Duodenal mucosa (tissue), 2 donors: ENCODE measurements at regions not wholly inside any gene's neighbourhood (a gene's known extent, or its start where the extent isn't known, plus 50 kb on each side); places are given as distances from the start of the nearest gene placed in this dataset.

Source experiments
- H3K27ac ChIP-seq: one replicate; pipeline ENCODE4 v1.7.0; 2013; ENCODE audit warnings: low read depth, low read length
- H3K27me3 ChIP-seq, 2 donors: one replicate each; pipeline ENCODE4 v1.7.0; 2013; ENCODE audit warnings: low read length in 2 of 2, control low read depth in 1 of 2; ENCODE audit not compliant: insufficient read depth in 2 of 2, control insufficient read depth in 1 of 2
- H3K36me3 ChIP-seq, 2 donors: one replicate each; pipeline ENCODE4 v1.7.0; 2013; ENCODE audit warnings: low read length in 2 of 2, control low read depth in 1 of 2; ENCODE audit not compliant: insufficient read depth in 2 of 2, control insufficient read depth in 1 of 2
- H3K4me1 ChIP-seq, 2 donors: one replicate each; pipeline ENCODE4 v1.7.0; 2013; ENCODE audit warnings: low read length in 2 of 2, control low read depth in 1 of 2; ENCODE audit not compliant: insufficient read depth in 2 of 2, control insufficient read depth in 1 of 2
- H3K4me3 ChIP-seq, 2 donors: one replicate each; pipeline ENCODE4 v1.7.0; 2013; ENCODE audit warnings: low read length in 2 of 2, low read depth in 1 of 2
- H3K9ac ChIP-seq, 2 donors: one replicate each; pipeline ENCODE4 v1.7.0; 2013; ENCODE audit warnings: low read length in 2 of 2, low read depth in 1 of 2
- H3K9me3 ChIP-seq, 2 donors: one replicate each; pipeline ENCODE4 v1.7.0; 2013; ENCODE audit warnings: low read length in 2 of 2, control low read depth in 1 of 2; ENCODE audit not compliant: control insufficient read depth in 1 of 2

DNA sequence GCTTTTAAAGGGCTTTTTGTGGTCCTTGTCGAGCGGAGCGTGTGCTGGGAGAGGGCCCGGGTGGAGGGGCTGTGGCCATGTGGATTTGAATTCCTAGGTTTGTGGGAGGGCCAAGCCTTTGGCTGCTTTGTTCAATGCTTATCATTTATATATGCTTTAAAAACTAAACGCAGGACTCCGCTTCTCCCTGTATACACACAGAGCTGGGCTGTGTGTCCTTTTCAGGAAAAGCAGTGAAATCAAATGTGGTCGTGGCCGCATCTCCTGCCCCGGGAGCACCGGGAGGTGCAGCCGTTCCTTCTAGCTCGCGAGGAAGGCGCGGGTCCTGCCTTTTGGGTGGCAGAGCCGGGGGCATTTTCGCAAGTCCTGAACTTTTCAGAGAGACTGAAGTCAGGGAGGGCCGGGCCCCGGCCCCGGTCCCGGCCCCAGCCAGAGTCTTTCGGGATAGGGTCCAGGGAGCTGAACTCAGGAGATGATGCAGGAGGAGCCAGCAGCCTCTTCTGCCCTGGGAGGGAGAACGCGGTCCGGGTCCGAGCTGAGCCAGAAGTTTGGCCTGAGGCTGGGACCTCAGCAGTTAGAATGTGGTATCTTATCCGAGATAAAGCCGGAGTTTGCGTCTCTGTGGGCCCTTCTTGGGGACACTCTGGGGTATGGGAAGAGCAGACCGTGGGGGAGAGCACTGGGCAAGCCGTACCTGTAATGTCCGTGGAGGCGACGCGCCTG, 158.8 kb downstream of the C9orf152 start:
- H3K4me1 ChIP-seq, result peaks cover 14 to 24% of the 10 kb centered on the region in 2 donors
- no peaks in the 10 kb centered on the region for H3K9me3 ChIP-seq
- H3K4me3 ChIP-seq, result peak overlapping the region; percentile 62 to 81
- H3K9ac ChIP-seq, result peak overlapping the region; percentile 70 to 74
- H3K27ac ChIP-seq, result peak overlapping the region; percentile 58
- peaks cover 3 to 4% of the 10 kb centered on the region in 2 donors for H3K27me3 ChIP-seq
- no peaks in the 10 kb centered on the region for H3K36me3 ChIP-seq

DNA sequence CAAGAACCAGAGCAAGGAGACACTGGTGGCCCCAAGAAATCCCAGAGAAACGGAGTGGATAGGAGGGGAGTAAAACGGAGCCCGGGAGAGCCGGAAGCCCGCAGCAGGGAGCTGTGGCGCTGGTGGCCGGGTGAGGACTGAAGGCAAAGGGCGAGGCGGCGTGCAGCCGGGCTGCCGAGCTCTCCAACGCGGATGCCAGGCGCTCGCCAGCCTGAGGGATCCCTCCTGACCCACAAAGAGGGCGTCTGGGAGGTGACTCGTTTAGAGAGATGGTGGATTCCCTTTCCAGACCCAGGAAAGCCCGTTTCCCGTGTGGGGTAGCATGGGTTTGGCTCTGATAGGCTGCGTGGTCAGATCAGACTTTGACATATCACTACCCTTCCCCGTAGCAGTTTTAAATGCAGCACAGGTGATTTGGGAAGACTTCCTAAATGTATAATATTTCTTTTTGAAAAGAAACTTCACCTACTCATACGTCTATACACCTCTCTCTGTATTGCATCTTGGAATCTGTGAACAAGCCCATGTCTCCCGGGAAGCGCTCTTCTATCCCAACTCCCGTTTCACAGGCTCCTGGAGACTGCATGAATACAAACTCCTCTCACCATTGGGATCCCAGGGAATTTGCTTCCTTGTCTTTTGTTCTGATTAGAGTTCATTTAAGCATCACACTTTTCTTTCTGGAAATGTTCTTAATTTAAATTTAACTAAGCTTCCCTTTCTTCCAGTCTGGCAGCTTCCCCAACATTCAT, 158.1 kb downstream of the C9orf152 start:
- Histone ChIP-seq H3K9me3 (no peaks in the 10 kb centered on the region), H3K27ac (peak overlapping the region; percentile 58), H3K9ac (peak overlapping the region; percentile 70 to 74), H3K36me3 (no peaks in the 10 kb centered on the region), H3K4me1 (peaks cover 14 to 24% of the 10 kb centered on the region in 2 donors), H3K27me3 (peaks cover 3 to 4% of the 10 kb centered on the region in 2 donors), H3K4me3 (peak overlapping the region; percentile 62 to 81)

DNA sequence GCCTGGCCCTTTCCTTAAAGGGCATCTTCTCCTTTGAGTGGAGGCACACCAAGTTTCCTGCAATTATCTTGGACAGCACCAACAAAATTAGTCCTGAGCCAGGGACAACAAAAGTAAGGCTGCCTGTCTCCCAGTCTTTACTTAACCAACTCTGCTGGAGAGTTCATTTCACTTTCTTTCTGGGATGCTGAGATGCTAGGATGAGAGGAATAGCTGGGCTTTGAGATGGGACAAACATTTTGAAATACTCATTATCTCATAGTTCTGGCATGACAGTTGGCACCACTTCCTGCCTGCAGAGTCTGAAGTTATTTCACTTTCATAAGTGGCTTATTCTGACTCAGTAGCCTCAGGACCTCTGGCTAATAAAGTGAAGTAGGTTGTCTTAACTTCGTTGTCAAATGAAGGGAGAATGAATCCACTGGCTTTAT, 157.0 kb downstream of the C9orf152 start:
- Histone ChIP-seq H3K4me1 (peaks cover 14 to 24% of the 10 kb centered on the region in 2 donors), H3K9ac (no peak overlapping the region), H3K36me3 (no peaks in the 10 kb centered on the region), H3K27ac (no peak overlapping the region), H3K27me3 (peaks cover 3 to 4% of the 10 kb centered on the region in 2 donors), H3K9me3 (no peaks in the 10 kb centered on the region), H3K4me3 (peak overlapping the region in 1 of 2 donors; percentile 30)

- Histone ChIP-seq H3K27me3 (no peaks in the 10 kb centered on the region), H3K4me1 (peaks cover 5% of the 10 kb centered on the region in 2 donors), H3K27ac (no peak overlapping the region), H3K36me3 (no peaks in the 10 kb centered on the region), H3K9me3 (no peaks in the 10 kb centered on the region), H3K9ac (no peak overlapping the region), H3K4me3 (no peak overlapping the region)
Measured at GRCh38 chr9:110056062-110056461, 151.9 kb downstream of the C9orf152 start.

DNA sequence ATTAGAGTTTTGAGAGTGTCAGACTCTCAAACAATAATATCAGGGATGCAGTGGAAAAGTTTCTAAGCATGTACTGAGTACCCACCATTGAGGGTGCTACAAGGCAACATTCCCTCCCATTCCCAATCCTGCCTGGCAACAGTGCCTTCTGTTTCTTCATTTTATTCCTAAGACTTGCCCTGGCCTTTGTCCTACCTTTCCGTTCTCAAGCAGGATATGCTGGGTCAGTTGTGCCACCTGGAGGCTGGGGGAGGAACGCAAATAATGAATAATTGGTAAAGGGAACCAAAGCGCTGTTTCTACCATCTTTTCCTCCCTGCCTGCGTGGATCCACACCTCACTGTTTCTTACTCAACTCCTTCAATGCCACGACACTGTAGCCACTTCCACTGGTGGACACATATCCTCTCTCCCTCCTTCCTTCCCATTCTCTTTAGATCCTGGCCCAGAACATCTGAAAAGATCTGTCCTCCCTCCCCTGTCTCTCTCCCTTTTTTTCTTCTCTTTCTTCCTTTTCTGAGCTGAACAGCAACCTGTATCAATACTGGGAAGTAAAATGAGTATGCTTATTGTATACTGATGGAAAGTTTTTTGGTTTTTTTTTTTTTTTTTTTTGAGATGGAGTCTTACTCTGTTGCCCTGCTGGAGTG, 149.5 kb downstream of the C9orf152 start:
- no peak overlapping the region for H3K9ac ChIP-seq
- H3K4me1 ChIP-seq, result peaks cover 5% of the 10 kb centered on the region in 2 donors
- H3K9me3 ChIP-seq, result no peaks in the 10 kb centered on the region
- no peak overlapping the region for H3K4me3 ChIP-seq
- no peaks in the 10 kb centered on the region for H3K27me3 ChIP-seq
- H3K36me3 ChIP-seq, result no peaks in the 10 kb centered on the region
- H3K27ac ChIP-seq, result no peak overlapping the region

GRCh38 chr9:110059461-110059860, 148.5 kb downstream of the C9orf152 start:
- Histone ChIP-seq H3K27ac (no peak overlapping the region), H3K27me3 (no peaks in the 10 kb centered on the region), H3K9me3 (no peaks in the 10 kb centered on the region), H3K9ac (no peak overlapping the region), H3K4me3 (no peak overlapping the region), H3K4me1 (peaks cover 5% of the 10 kb centered on the region in 2 donors), H3K36me3 (no peaks in the 10 kb centered on the region)

DNA sequence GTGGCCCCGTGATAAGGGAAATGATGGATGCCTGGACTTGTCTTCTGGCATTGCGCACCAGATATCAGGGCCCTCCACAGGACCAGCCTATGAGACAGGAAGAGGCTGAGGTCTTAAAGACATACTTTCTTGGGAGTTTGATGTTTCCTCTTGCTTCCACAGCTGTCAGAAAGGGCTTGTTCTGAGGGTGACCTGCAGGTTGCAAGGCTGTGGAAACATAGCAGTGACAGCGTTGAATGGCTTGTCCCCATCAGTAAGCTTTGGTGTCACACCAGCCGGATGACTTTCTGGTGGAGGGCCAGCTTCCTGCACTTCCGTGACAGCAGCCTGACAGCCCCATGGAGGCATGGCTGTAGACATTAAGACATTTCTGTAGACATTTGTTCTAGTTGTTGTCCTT, 143.2 kb downstream of the C9orf152 start:
- no peak overlapping the region for H3K27ac ChIP-seq
- H3K27me3 ChIP-seq, result no peaks in the 10 kb centered on the region
- no peaks in the 10 kb centered on the region for H3K9me3 ChIP-seq
- H3K4me1 ChIP-seq, result peaks cover 0 to 5% of the 10 kb centered on the region in 2 donors
- no peak overlapping the region for H3K4me3 ChIP-seq
- no peak overlapping the region for H3K9ac ChIP-seq
- no peaks in the 10 kb centered on the region for H3K36me3 ChIP-seq

DNA sequence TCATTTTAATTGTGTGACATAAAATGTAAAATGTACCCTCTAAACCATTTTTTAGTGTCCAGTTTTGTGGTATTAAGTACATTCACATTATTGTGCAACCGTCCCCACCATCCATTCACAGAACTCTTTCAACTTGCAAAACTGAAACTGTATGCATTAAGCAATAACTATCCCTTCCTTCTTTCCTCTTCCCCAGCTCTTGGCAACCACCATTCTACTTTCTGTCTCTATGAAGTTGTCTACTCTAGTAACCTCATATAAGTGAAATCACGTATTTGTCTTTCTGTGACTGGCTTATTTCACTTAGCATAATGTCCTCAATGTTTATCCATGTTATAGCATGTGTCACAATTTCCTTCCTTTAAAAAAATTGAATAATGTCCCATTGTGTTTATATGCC, 142.4 kb downstream of the C9orf152 start:
- Histone ChIP-seq H3K36me3 (no peaks in the 10 kb centered on the region), H3K27ac (no peak overlapping the region), H3K27me3 (no peaks in the 10 kb centered on the region), H3K9ac (no peak overlapping the region), H3K4me1 (peaks cover 0 to 8% of the 10 kb centered on the region in 2 donors), H3K9me3 (no peaks in the 10 kb centered on the region), H3K4me3 (no peak overlapping the region)

- no peak overlapping the region for H3K9ac ChIP-seq
- no peak overlapping the region for H3K4me3 ChIP-seq
- no peaks in the 10 kb centered on the region for H3K9me3 ChIP-seq
- no peak overlapping the region for H3K27ac ChIP-seq
- H3K4me1 ChIP-seq, result peaks cover 0 to 8% of the 10 kb centered on the region in 2 donors
- no peaks in the 10 kb centered on the region for H3K27me3 ChIP-seq
- no peaks in the 10 kb centered on the region for H3K36me3 ChIP-seq
Measured at GRCh38 chr9:110066929-110067716, 140.8 kb downstream of the C9orf152 start.
